ENCODE measurements at regions not wholly inside any gene's neighbourhood (a gene's known extent, or its start where the extent isn't known, plus 50 kb on each side); places are given as distances from the start of the nearest gene placed in this dataset.
A peak's percentile ranks its signal among the peaks of the same experiment; 100 is the strongest.

GRCh38 chr3:110813541-110813940, 258.1 kb upstream of the NECTIN3 start:
- no peak overlapping the region for H3K9ac ChIP-seq (ENCODE audit: extremely low read depth, low read length, poor library complexity, severe bottlenecking)
- peaks cover 10% of the 10 kb centered on the region for H3K4me1 Mint-ChIP-seq

GRCh38 chr3:110814170-110815007, 257.2 kb upstream of the NECTIN3 start:
- Histone ChIP-seq H3K9ac (ENCODE audit: extremely low read depth, low read length, poor library complexity, severe bottlenecking) (no peak overlapping the region), H3K36me3 (ENCODE audit: control insufficient read depth, insufficient read depth, low read length) (no peaks in the 10 kb centered on the region), H3K27ac (ENCODE audit: low read depth, low read length) (no peak overlapping the region), H3K4me3 (ENCODE audit: low read length) (peak overlapping the region; percentile 31), H3K4me1 (ENCODE audit: control insufficient read depth, insufficient read depth, low read length) (peaks cover 3% of the 10 kb centered on the region), H3K9me3 (ENCODE audit: control insufficient read depth, low read length) (no peaks in the 10 kb centered on the region), H3K27me3 (ENCODE audit: control insufficient read depth, insufficient read depth, low read length, poor library complexity, severe bottlenecking) (no peaks in the 10 kb centered on the region)
- TF ChIP-seq CTCF (conservative IDR thresholded peaks at IDR 0.05): no peak
- Mint-ChIP-seq H3K27me3 (ENCODE audit: insufficient read depth) (no peaks in the 10 kb centered on the region), H3K27ac (no peak overlapping the region), H3K4me1 (peaks cover 10% of the 10 kb centered on the region), H3K36me3 (ENCODE audit: low read depth) (no peaks in the 10 kb centered on the region), H3K9me3 (peaks cover 3% of the 10 kb centered on the region), H3K4me3 (no peak overlapping the region)
- no peak for DNase-seq
- WGBS, 2 experiments (ENCODE audit: insufficient coverage in 1 of 2, insufficient read length in 1 of 2): 88 to 90% methylated on average over 3 to 4 of the region's 5 CpGs

More at GRCh38 chr3:110813541-110813940, 258.1 kb upstream of the NECTIN3 start:
- H3K27me3 Mint-ChIP-seq (ENCODE audit: insufficient read depth): no peaks in the 10 kb centered on the region
- Histone ChIP-seq H3K27ac (ENCODE audit: low read depth, low read length) (no peak overlapping the region), H3K27me3 (ENCODE audit: control insufficient read depth, insufficient read depth, low read length, poor library complexity, severe bottlenecking) (no peaks in the 10 kb centered on the region), H3K4me1 (ENCODE audit: control insufficient read depth, insufficient read depth, low read length) (peaks cover 3% of the 10 kb centered on the region), H3K4me3 (ENCODE audit: low read length) (no peak overlapping the region), H3K36me3 (ENCODE audit: control insufficient read depth, insufficient read depth, low read length) (no peaks in the 10 kb centered on the region), H3K9me3 (ENCODE audit: control insufficient read depth, low read length) (no peaks in the 10 kb centered on the region)
- peaks cover under 1% of the 10 kb centered on the region for H3K9me3 Mint-ChIP-seq
- TF ChIP-seq CTCF (conservative IDR thresholded peaks at IDR 0.05): no peak
- H3K27ac Mint-ChIP-seq: no peak overlapping the region
- DNase-seq: no peak
- no peaks in the 10 kb centered on the region for H3K36me3 Mint-ChIP-seq (ENCODE audit: low read depth)
- no peak overlapping the region for H3K4me3 Mint-ChIP-seq
- 86% methylated on average over 2 of the region's 2 CpGs; no CpG with 5 or more reads in 1 of the 2 experiments for whole genome bisulfite sequencing, 2 experiments (ENCODE audit: insufficient coverage in 1 of 2, insufficient read length in 1 of 2)

GRCh38 chr3:110815008-110815583, 256.5 kb upstream of the NECTIN3 start:
- peaks cover 5% of the 10 kb centered on the region for H3K9me3 Mint-ChIP-seq
- no peak overlapping the region for H3K27ac ChIP-seq (ENCODE audit: low read depth, low read length)
- TF ChIP-seq CTCF (conservative IDR thresholded peaks at IDR 0.05): no peak
- H3K4me3 Mint-ChIP-seq: no peak overlapping the region
- no peak overlapping the region for H3K27ac Mint-ChIP-seq
- no peaks in the 10 kb centered on the region for H3K27me3 ChIP-seq (ENCODE audit: control insufficient read depth, insufficient read depth, low read length, poor library complexity, severe bottlenecking)
- peaks cover 10% of the 10 kb centered on the region for H3K4me1 Mint-ChIP-seq
- H3K4me3 ChIP-seq (ENCODE audit: low read length): peak overlapping the region; percentile 31
- H3K36me3 Mint-ChIP-seq (ENCODE audit: low read depth): no peaks in the 10 kb centered on the region
- no peaks in the 10 kb centered on the region for H3K27me3 Mint-ChIP-seq (ENCODE audit: insufficient read depth)
- 89 to 90% methylated on average over 1 of the region's 1 CpG for WGBS, 2 experiments (ENCODE audit: insufficient coverage in 1 of 2, insufficient read length in 1 of 2)
- peaks cover 3% of the 10 kb centered on the region for H3K4me1 ChIP-seq (ENCODE audit: control insufficient read depth, insufficient read depth, low read length)
- H3K36me3 ChIP-seq (ENCODE audit: control insufficient read depth, insufficient read depth, low read length): no peaks in the 10 kb centered on the region
- DNase-seq: no peak
- H3K9me3 ChIP-seq (ENCODE audit: control insufficient read depth, low read length): no peaks in the 10 kb centered on the region
- no peak overlapping the region for H3K9ac ChIP-seq (ENCODE audit: extremely low read depth, low read length, poor library complexity, severe bottlenecking)

Data from endodermal cell (in vitro differentiated cells).